NCI-H510A treated with DMSO at 0.1 percent for 48 hours (cell line): ENCODE measurements at regions not wholly inside any gene's neighbourhood (a gene's known extent, or its start where the extent isn't known, plus 50 kb on each side); places are given as distances from the start of the nearest gene placed in this dataset.

Experiments
- DNase-seq: peaks from one replicate; lab custom pipeline; 2025; lab: John Stamatoyannopoulos, UW

- peak; percentile 45 for DNase-seq
Observed at GRCh38 chr11:70627219-70627618, 228.9 kb downstream of the CTTN start.

GRCh38 chr11:70628176-70628854 lies 230.0 kb downstream of the CTTN start:
- no peak for DNase-seq

DNA sequence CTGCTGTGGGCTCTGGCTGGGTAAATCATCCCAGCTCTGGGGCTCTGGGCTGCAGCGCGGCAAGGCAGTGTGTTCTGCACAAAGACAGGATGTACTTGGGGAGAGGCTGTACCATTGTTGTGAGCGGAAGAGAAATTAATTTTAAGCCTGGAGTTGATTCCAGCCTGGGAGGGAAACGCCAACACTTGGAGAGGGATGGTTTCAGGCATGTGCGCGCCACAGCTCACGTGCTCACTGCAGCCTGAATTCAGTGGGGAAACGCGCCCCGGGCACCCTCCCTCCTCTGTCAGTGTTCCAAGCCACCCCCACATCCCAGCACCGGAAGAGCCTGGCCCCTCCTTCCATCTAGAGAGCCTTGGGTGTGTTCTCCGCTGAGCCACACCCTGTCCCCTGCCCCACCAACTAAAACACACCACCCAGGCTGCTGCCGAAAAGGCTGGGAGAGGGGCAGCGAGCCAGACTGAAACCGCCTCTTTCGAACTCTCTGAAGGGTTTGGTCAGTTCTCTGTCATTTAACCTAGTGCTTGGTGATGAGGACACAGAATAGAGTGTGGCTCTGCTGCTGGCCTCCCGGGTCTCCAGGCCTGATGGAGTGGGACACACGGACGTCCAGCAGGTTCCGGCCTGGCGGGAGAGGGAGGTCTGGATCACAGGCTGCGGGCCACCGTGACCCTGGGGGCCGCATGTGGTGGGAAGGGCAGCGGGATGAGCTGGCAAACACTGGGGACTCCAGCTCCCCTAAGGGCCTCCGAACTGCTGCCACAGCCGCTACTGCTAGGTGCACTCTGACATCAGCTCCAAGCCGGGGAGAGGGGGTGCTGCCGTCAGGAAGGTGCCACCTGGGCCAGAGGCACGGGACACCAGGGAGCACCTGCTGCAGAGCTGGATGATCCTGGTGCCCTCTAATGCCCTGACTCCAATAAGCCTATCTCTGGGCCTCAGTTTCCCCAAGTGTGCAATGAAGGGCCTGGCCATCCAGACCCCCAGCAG lies 230.8 kb downstream of the CTTN start:
- peak; percentile 38 for DNase-seq

GRCh38 chr11:70630068-70630467 lies 231.7 kb downstream of the CTTN start:
- DNase-seq = no peak

DNA sequence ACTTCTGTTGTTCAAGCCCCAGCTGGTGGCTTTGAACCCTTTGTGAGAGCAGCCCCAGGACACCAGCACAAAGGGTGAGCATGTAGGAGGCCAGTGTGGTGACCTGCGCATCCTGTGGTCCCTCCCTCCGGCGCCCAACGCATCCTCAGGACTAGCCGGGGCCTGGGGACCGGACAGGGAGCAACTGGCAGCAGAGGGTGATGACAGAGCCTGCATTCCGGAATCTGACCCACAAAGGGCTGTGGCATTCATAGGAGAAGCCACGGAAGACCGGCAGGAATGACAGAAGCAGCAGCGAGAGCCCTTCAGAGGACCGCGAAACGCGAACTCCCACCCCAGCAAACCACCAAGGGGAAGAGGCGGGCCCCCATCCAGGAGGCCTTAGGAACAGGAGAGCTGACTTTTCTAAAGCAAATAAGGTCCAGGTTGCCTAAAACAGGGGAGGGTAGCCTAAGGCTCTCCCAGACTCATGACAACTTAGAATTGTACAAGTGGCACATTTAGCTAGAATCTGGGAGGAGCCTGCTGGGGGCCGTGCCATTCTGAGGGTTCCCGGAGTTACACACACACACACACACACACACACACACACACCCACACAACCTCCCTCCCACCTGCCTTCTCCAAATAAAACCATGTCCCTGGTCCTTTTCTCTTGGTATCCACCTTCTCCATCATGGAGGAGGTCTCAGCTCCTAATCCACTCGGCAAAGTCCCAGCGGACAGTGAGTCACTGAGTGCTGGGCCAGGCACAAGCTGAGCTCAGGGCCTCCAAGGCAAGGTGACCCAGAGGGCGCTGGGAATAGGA lies 232.7 kb downstream of the CTTN start:
- no peak for DNase-seq

DNA sequence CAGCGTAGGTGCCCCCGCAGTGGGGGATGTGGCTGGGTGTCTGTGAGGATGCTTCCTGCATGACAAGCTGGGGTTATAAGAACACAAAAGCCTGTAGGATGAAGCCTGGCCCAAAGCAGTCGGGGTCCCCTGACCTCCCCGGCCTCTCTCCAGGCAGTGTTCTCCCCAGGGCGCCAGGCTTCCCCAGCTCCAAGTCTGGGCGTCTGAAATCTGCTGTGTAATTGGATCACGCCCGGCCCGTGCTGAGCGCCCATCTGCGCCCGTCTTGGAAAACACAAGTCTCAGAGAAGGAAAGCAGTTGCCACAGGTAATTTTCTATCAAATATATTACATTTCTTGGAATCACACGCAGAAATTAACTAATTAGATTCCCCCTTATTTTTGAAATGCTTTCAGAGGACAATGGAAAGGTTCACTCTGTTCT lies 233.3 kb downstream of the CTTN start:
- no peak for DNase-seq

- DNase-seq = no peak
Observed at GRCh38 chr11:70633610-70634009, 235.3 kb downstream of the CTTN start.

DNA sequence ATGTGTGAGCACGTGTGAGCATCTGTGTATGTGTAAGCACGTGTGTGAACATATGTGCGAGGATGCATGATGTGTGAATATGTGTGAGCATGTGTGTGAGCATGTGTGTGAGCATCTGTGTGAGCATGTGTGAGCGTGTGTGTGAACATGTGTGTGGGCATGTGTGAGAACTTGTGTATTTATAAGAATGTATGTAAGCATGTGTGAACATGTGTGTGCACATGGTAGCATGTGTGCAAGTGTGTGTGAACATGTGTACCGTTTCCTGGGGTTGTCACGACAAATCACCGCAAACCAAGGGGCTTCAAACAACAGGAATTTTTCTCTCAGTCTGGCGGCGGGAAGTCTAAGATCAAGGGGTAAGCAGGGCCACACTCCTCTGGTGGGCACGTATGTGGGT lies 238.3 kb downstream of the CTTN start:
- no peak for DNase-seq

- DNase-seq = no peak
Observed at GRCh38 chr11:70637186-70637800, 239.0 kb downstream of the CTTN start.

GRCh38 chr11:70637949-70638583 lies 239.7 kb downstream of the CTTN start:
- DNase-seq = no peak

DNA sequence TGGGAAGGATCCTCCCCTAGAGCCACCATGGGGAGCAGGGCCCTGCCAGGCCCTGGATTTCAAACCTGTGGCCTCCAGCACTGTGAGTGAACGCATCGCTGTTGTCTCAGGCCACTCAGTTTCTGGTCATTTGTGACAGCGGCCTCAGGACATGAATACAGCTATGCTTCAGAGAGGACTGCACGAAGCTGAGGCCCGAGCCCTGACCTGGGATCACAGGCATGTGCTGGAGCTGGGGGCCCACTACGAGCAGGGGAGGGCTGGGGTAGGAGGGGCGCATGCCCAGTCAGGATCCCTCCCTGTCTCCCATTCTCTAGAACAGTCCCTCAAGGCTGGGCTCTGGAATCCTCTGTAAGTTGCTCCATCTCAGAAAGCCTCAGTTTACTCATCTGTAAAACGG lies 242.1 kb downstream of the CTTN start:
- no peak for DNase-seq

DNA sequence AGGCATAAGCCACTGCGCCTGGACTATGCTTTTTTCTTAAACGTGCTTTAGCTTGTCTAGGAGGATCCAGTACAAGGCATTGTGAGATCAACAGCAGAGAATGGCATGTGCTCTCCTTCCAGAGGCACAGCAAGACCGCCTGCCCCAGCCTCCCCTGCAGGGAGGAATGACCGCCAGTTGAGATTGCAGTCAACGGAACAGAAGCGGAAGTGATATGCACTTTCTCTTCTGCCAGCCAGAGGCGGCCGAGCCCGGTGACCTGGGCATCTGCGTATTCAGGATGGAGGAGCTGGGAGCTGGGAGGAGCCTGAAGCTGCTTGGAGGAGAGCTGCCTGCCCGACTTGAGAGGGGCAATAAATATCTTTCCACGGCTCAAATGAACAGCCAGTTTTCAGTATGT lies 243.0 kb downstream of the CTTN start:
- peak; percentile 74 for DNase-seq

GRCh38 chr11:70642266-70642665 lies 243.9 kb downstream of the CTTN start:
- no peak for DNase-seq

GRCh38 chr11:70643642-70644041 lies 245.3 kb downstream of the CTTN start:
- DNase-seq = no peak

- DNase-seq = no peak
Observed at GRCh38 chr11:70644343-70645060, 246.2 kb downstream of the CTTN start.

DNA sequence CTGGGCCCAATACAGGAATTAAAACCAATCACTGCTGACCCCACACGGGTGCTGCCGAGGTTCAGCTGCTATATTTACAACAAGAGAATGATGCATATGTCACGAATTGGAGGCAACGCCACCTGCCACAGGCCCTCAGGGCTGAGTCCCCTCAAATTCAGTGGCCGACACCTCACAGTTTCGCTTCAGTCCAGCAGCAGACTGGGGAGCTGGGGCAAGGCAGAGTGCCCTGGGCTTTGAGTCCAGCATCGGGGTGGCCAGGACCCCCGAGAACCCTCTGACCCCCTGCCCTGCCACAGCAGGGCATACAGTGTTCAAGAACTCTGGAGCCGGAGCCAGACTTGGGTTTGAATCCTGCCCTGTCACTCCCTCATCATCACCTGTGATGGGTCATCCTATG lies 247.2 kb downstream of the CTTN start:
- DNase-seq = no peak

GRCh38 chr11:70646272-70647049 lies 248.1 kb downstream of the CTTN start:
- no peak for DNase-seq

- no peak for DNase-seq
Observed at GRCh38 chr11:70647188-70648166, 249.1 kb downstream of the CTTN start.
